ENCODE measurements at regions not wholly inside any gene's neighbourhood (a gene's known extent, or its start where the extent isn't known, plus 50 kb on each side); places are given as distances from the start of the nearest gene placed in this dataset.
"Not testable (repeated sequence)": the region's sequence is repeated elsewhere in the genome, so short reads cannot be mapped to it uniquely, and the experiment has no call there.

- not testable (repeated sequence) for ATAC-seq
Observed at GRCh38 chr6:75031102-75031501, 174.8 kb downstream of the COL12A1 start.

DNA sequence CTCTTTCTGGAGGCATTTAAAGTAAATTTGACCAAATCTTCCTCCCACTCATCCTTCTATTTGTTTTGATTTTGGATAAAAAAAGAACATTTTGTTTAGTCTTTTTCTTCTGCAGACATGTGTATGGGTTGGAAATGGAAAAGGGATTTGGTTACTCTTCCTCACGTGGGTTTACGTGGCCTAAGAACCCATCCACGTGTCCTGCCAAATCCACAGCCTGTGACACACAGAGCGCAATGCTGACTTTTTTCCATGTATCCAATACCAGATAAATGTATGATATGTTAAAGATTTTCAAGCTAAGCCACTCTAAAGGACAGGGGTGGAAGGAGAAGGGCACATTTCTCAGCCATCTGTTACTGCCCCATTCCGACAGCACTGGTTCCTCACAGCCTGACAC lies 176.5 kb downstream of the COL12A1 start:
- H3K27ac Mint-ChIP-seq: no peak overlapping the region
- no peak for DNase-seq
- no peak overlapping the region for H3K4me3 Mint-ChIP-seq
- H3K27me3 Mint-ChIP-seq: no peaks in the 10 kb centered on the region
- no peak for ATAC-seq
- H3K9me3 Mint-ChIP-seq: no peaks in the 10 kb centered on the region
- no peaks in the 10 kb centered on the region for H3K4me1 Mint-ChIP-seq

More at GRCh38 chr6:75031102-75031501, 174.8 kb downstream of the COL12A1 start:
- not testable (repeated sequence) for H3K9me3 Mint-ChIP-seq, DNase-seq, H3K27ac Mint-ChIP-seq, H3K27me3 Mint-ChIP-seq, H3K4me3 Mint-ChIP-seq, H3K4me1 Mint-ChIP-seq

DNA sequence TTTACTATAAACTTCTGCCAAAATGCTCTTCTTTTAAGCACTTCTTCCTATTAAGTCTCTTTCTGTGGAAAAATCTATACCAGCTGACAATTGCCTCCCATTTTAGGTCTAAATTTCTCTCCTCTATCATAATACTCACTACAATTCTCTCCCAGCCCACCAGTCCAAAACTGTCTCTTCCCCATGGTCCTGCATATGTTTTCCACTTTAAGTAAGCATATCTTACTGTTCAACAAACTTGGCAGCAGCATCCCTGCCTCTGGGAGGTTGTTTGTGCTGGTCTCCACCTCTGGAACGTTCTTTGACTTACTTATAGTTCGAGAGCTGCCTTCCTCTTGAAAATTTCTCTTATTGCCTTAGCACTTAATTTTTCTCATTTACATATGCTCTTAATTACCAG lies 180.5 kb downstream of the COL12A1 start:
- no peak overlapping the region for H3K27ac Mint-ChIP-seq
- ATAC-seq: no peak
- H3K9me3 Mint-ChIP-seq: no peaks in the 10 kb centered on the region
- no peaks in the 10 kb centered on the region for H3K4me1 Mint-ChIP-seq
- H3K4me3 Mint-ChIP-seq: no peak overlapping the region
- no peak for DNase-seq
- no peaks in the 10 kb centered on the region for H3K27me3 Mint-ChIP-seq

DNA sequence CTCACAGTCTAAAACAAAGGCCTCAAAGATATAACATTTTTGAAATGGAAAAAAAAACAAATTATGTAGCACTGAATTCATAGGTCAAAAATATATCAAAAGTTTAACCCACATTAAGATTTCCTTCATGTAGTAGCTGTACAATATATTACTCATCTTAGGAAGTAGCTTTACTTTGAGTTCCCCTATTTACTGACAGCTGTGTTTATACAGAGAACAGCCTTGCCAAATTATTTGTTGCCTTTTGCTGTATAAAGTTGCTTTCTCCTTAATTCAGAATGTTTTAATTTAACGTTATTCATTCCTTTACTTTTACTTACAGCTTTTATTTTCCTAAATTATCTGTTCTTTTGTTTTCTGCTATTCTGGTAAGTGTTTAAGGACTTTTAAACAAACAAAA lies 181.0 kb downstream of the COL12A1 start:
- Mint-ChIP-seq H3K4me1 (no peaks in the 10 kb centered on the region), H3K4me3 (no peak overlapping the region), H3K27ac (no peak overlapping the region), H3K27me3 (no peaks in the 10 kb centered on the region), H3K9me3 (no peaks in the 10 kb centered on the region)
- ATAC-seq (no peak), DNase-seq (no peak)

DNA sequence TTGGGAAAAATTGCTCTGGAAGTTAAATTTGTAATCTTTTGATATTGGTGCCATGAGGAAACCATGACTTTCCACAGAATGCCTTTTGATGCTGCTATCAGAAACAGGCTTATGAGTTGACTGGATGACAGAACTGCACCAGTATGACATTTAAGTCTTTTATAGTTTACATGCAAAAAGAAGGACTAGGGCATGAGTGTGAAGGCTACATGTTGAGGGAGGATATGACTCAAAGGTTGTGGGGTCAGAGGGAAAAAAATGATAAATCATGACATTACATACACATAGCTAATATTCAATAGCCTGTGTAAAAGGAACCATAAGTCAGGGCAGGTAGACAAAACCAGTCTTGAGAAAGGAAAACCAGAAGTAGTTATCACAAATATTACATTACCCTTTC lies 182.2 kb downstream of the COL12A1 start:
- DNase-seq (no peak), ATAC-seq (no peak)
- Mint-ChIP-seq H3K27ac (no peak overlapping the region), H3K27me3 (no peaks in the 10 kb centered on the region), H3K4me1 (no peaks in the 10 kb centered on the region), H3K9me3 (peaks cover 5% of the 10 kb centered on the region in 2 donors), H3K4me3 (no peak overlapping the region)

DNA sequence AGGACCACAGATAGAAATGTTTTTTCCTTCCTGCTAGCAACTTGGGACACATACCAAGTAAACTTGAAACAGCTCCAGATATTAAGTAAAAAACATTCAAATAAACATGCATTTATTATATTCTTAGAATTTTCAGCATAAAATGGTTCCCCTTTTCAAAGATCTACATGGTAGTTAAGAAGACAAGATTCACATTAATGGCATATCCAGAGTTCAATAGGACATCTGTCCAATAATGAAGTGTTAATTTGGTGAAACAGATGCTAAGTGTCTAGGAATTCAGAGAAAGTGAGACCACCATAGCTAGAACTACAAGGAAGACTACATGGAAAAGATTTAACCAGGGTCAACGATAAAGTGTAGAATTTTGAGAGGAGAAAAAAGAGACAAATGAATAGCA lies 184.9 kb downstream of the COL12A1 start:
- Mint-ChIP-seq H3K4me1 (no peaks in the 10 kb centered on the region), H3K4me3 (no peak overlapping the region), H3K27ac (no peak overlapping the region), H3K27me3 (no peaks in the 10 kb centered on the region), H3K9me3 (peaks cover 5 to 9% of the 10 kb centered on the region in 2 donors)
- DNase-seq (no peak), ATAC-seq (no peak)

- no peak for DNase-seq
- no peak overlapping the region for H3K4me3 Mint-ChIP-seq
- no peaks in the 10 kb centered on the region for H3K27me3 Mint-ChIP-seq
- peaks cover 5 to 11% of the 10 kb centered on the region in 2 donors for H3K9me3 Mint-ChIP-seq
- no peaks in the 10 kb centered on the region for H3K4me1 Mint-ChIP-seq
- H3K27ac Mint-ChIP-seq: no peak overlapping the region
- ATAC-seq: no peak
Observed at GRCh38 chr6:75020376-75020775, 185.5 kb downstream of the COL12A1 start.

DNA sequence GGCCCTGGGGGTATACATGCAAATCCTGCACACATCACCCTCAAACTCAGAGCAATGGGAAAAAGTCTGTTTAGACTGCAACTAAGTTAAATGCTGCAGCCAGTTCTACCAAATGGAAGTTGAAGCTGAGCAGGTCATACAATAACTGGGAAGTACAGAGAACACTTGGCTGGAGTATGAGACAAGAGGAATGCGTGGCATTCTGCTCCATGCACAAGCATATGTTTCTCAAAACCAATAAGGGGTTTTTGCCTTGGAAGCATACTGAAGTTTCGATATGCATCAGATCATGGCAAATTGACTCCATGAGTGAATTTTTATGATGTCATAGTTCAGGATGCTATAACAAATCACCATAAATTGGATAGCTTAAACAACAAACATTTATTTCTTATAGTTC lies 193.8 kb downstream of the COL12A1 start:
- no peak for ATAC-seq
- Mint-ChIP-seq H3K4me1 (no peaks in the 10 kb centered on the region), H3K4me3 (no peak overlapping the region), H3K27me3 (no peaks in the 10 kb centered on the region), H3K27ac (no peak overlapping the region), H3K9me3 (peaks cover 6 to 24% of the 10 kb centered on the region in 2 donors)
- DNase-seq: no peak

- not testable (repeated sequence) for ATAC-seq, H3K4me3 Mint-ChIP-seq, DNase-seq, H3K27me3 Mint-ChIP-seq, H3K27ac Mint-ChIP-seq, H3K4me1 Mint-ChIP-seq
- peaks cover 15 to 32% of the 10 kb centered on the region in 2 donors for H3K9me3 Mint-ChIP-seq
Observed at GRCh38 chr6:75003984-75004383, 201.9 kb downstream of the COL12A1 start.

GRCh38 chr6:74997646-74998045 lies 208.2 kb downstream of the COL12A1 start:
- Mint-ChIP-seq H3K4me3 (no peak overlapping the region), H3K9me3 (peaks cover 12% of the 10 kb centered on the region in 2 donors), H3K27me3 (no peaks in the 10 kb centered on the region)

DNA sequence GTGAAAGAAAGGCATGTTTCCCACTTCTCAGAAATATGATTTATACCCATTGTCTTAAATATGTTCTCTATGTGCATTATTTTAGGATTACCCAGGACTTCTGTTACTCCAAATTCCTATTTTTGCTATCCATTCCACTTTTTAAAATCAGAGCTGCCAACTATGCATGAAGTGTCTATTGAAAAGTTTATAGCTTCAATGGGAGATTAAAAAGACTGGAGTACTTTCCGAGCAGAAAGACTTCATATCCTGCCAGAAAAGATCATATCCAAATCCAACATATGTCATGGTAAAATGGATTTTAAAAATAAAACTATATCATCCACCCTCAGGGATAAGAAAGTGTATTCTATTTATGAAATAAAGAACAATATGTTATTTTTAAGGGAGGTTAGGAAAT lies 212.7 kb downstream of the COL12A1 start:
- H3K27me3 Mint-ChIP-seq: no peaks in the 10 kb centered on the region
- peaks cover 12% of the 10 kb centered on the region in 2 donors for H3K9me3 Mint-ChIP-seq
- no peaks in the 10 kb centered on the region for H3K4me1 Mint-ChIP-seq
- no peak for DNase-seq
- no peak for ATAC-seq
- H3K4me3 Mint-ChIP-seq: no peak overlapping the region
- H3K27ac Mint-ChIP-seq: no peak overlapping the region

More at GRCh38 chr6:74997646-74998045, 208.2 kb downstream of the COL12A1 start:
- Mint-ChIP-seq H3K4me1 (no peaks in the 10 kb centered on the region), H3K27ac (no peak overlapping the region)
- no peak for ATAC-seq
- DNase-seq: no peak

DNA sequence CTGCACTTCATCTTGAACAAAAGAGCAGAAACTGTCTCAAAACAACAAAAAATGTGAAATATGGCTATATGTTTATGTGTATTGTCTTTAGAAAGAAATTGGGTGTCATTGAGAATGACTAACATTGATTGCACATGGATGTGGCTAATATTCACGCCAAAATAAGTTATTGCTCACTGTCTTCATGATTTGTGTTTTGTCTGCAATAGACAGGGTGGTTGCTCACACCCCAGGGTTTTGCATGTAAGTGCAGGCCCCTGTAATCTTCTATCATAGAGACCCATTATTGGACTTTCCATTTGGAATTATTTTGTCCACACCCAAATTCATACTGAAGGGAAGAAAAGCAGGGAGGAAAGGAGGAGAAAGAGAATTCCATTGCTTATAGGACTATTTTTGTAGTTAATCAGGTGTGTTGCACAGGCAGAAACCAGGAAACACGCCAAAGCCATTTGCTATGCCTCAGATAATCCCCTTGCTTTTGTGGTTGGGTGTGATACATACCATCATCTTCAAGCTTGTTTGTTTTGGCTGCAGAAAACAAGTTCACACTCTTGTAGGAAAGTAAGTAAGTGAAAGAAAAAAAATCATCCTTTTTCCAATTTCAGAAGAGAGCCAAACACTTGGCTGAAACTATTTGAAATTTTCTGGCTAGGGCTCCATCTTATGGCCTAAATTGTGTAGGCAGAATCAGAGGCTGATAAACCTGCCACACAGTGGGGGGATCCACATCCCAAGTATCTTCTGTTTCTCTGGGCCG lies 214.1 kb downstream of the COL12A1 start:
- H3K27me3 Mint-ChIP-seq: no peaks in the 10 kb centered on the region
- no peak for DNase-seq

GRCh38 chr6:74979065-74979766 lies 226.6 kb downstream of the COL12A1 start:
- Mint-ChIP-seq H3K27me3 (no peaks in the 10 kb centered on the region), H3K4me1 (no peaks in the 10 kb centered on the region), H3K27ac (no peak overlapping the region), H3K9me3 (peaks cover 4 to 5% of the 10 kb centered on the region in 2 donors), H3K4me3 (no peak overlapping the region)
- DNase-seq (no peak), ATAC-seq (no peak)

More for the DNA sequence above, 214.1 kb downstream of the COL12A1 start:
- no peak overlapping the region for H3K27ac Mint-ChIP-seq
- no peak overlapping the region for H3K4me3 Mint-ChIP-seq
- ATAC-seq: no peak
- H3K4me1 Mint-ChIP-seq: no peaks in the 10 kb centered on the region
- H3K9me3 Mint-ChIP-seq: peaks cover 7 to 15% of the 10 kb centered on the region in 2 donors

- H3K9me3 Mint-ChIP-seq: peaks cover 5 to 6% of the 10 kb centered on the region in 2 donors
- H3K4me1 Mint-ChIP-seq: no peaks in the 10 kb centered on the region
- no peak overlapping the region for H3K27ac Mint-ChIP-seq
- DNase-seq: no peak
- no peak for ATAC-seq
- H3K27me3 Mint-ChIP-seq: no peaks in the 10 kb centered on the region
- no peak overlapping the region for H3K4me3 Mint-ChIP-seq
Observed at GRCh38 chr6:74976701-74977100, 229.2 kb downstream of the COL12A1 start.

DNA sequence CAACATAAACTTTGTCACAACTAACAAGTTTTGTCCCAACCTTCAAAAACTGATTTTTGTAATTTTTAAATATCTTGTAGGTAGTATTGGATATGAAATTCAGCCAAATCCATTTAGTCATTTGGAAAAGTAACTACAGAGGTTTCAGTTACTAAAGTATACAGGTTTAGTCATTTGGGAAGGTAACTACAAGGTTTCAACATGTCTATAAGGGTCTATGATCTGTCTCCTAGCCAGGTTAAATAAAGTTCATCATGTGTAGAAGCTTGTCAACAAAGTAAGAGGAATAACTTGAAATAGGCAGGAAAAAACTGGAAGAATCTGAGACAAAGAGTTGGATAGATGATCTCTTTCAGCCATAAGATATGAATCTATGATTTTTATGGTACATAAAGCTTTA lies 229.8 kb downstream of the COL12A1 start:
- no peaks in the 10 kb centered on the region for H3K27me3 Mint-ChIP-seq
- no peak overlapping the region for H3K4me3 Mint-ChIP-seq
- H3K27ac Mint-ChIP-seq: no peak overlapping the region

GRCh38 chr6:74973591-74973990 lies 232.3 kb downstream of the COL12A1 start:
- Mint-ChIP-seq H3K9me3 (peaks cover 5 to 6% of the 10 kb centered on the region in 2 donors), H3K27me3 (no peaks in the 10 kb centered on the region), H3K4me1 (no peaks in the 10 kb centered on the region), H3K4me3 (no peak overlapping the region), H3K27ac (no peak overlapping the region)
- ATAC-seq (no peak), DNase-seq (no peak)

More for the DNA sequence above, 229.8 kb downstream of the COL12A1 start:
- ATAC-seq: no peak
- no peak for DNase-seq
- no peaks in the 10 kb centered on the region for H3K4me1 Mint-ChIP-seq
- peaks cover 5 to 6% of the 10 kb centered on the region in 2 donors for H3K9me3 Mint-ChIP-seq

Data from stimulated activated naive CD8-positive, alpha-beta T cell treated with anti-CD3 and anti-CD28 coated beads, Interleukin-15, amount 100 ng/mL, for 72 hours (primary cell).